HEK293 (cell line): ENCODE measurements at regions not wholly inside any gene's neighbourhood (a gene's known extent, or its start where the extent isn't known, plus 50 kb on each side); places are given as distances from the start of the nearest gene placed in this dataset.

Source experiments
- OVOL3 ChIP-seq: fragments of 450-650 bp; formaldehyde crosslinking; IDR thresholded peaks from 2 replicates; pipeline ENCODE4 v1.5.1; 2016; ENCODE audit warnings: missing biosample characterization, missing genetic modification characterization
- YY1 ChIP-seq: fragments of 450-650 bp; formaldehyde crosslinking; IDR thresholded peaks from 2 replicates; pipeline ENCODE4 v1.5.1; 2018; ENCODE audit warnings: missing biosample characterization, missing genetic modification characterization
- ZFP37 ChIP-seq: fragments of 450-650 bp; formaldehyde crosslinking; IDR thresholded peaks from 2 replicates; pipeline ENCODE4 v1.5.1; 2016; ENCODE audit warnings: missing biosample characterization, missing genetic modification characterization
- ZNF585B ChIP-seq: fragments of 450-650 bp; formaldehyde crosslinking; IDR thresholded peaks from 2 replicates; pipeline ENCODE4 v1.5.1; 2016; ENCODE audit warnings: missing biosample characterization, missing genetic modification characterization
- ZNF776 ChIP-seq: fragments of 450-650 bp; formaldehyde crosslinking; IDR thresholded peaks from 2 replicates; pipeline ENCODE4 v1.5.0; 2017; ENCODE audit warnings: missing biosample characterization, missing genetic modification characterization, borderline replicate concordance
- TF ChIP-seq, protein P1 (sequence below): fragments of 450-650 bp; formaldehyde crosslinking; IDR thresholded peaks from 2 replicates; pipeline ENCODE4 v1.5.1; 2016; ENCODE audit warnings: missing biosample characterization, missing genetic modification characterization
- TF ChIP-seq, protein P2 (sequence below): fragments of 450-650 bp; formaldehyde crosslinking; IDR thresholded peaks from 2 replicates; pipeline ENCODE4 v1.5.1; 2016; ENCODE audit warnings: missing biosample characterization, missing genetic modification characterization
- TF ChIP-seq, protein P3 (sequence below): fragments of 450-650 bp; formaldehyde crosslinking; IDR thresholded peaks from 2 replicates; pipeline ENCODE4 v1.5.1; 2016; ENCODE audit warnings: missing biosample characterization, missing genetic modification characterization, low read depth
- TF ChIP-seq, protein P4 (sequence below): fragments of 450-650 bp; formaldehyde crosslinking; IDR thresholded peaks from 2 replicates; pipeline ENCODE4 v1.5.1; 2016; ENCODE audit warnings: missing biosample characterization, missing genetic modification characterization
- TF ChIP-seq, protein P5 (sequence below): fragments of 450-650 bp; formaldehyde crosslinking; IDR thresholded peaks from 2 replicates; pipeline ENCODE4 v1.5.1; 2016; ENCODE audit warnings: missing biosample characterization, missing genetic modification characterization

DNA sequence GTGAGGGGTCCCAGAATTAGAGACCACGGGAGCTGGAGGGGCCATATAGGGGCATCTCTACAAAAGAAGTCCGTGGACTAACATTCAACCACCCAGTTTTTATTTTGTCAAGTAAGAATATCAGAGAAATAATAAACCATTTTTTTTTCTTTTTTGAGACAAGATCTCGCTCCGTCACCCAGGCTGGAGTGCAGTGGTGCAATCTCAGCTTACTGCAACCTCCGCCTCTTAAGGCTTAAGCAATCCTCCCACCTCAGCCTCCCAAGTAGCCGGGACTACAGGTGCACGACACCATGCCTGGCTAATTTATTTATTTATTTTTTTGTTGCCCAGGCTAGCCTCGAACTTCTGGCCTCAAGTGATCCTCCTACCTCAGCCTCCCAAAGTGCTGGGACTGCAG, 82.7 kb downstream of the ZFP36L2 start:
- no peak for TF ChIP-seq YY1
- TF ChIP-seq, protein P1, sequence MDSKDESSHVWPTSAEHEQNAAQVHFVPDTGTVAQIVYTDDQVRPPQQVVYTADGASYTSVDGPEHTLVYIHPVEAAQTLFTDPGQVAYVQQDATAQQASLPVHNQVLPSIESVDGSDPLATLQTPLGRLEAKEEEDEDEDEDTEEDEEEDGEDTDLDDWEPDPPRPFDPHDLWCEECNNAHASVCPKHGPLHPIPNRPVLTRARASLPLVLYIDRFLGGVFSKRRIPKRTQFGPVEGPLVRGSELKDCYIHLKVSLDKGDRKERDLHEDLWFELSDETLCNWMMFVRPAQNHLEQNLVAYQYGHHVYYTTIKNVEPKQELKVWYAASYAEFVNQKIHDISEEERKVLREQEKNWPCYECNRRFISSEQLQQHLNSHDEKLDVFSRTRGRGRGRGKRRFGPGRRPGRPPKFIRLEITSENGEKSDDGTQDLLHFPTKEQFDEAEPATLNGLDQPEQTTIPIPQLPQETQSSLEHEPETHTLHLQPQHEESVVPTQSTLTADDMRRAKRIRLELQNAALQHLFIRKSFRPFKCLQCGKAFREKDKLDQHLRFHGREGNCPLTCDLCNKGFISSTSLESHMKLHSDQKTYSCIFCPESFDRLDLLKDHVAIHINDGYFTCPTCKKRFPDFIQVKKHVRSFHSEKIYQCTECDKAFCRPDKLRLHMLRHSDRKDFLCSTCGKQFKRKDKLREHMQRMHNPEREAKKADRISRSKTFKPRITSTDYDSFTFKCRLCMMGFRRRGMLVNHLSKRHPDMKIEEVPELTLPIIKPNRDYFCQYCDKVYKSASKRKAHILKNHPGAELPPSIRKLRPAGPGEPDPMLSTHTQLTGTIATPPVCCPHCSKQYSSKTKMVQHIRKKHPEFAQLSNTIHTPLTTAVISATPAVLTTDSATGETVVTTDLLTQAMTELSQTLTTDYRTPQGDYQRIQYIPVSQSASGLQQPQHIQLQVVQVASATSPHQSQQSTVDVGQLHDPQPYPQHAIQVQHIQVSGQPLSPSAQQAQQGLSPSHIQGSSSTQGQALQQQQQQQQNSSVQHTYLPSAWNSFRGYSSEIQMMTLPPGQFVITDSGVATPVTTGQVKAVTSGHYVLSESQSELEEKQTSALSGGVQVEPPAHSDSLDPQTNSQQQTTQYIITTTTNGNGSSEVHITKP (tag by site-specific recombination): no peak
- no peak for TF ChIP-seq ZFP37 (tag by site-specific recombination)
- TF ChIP-seq, protein P2, sequence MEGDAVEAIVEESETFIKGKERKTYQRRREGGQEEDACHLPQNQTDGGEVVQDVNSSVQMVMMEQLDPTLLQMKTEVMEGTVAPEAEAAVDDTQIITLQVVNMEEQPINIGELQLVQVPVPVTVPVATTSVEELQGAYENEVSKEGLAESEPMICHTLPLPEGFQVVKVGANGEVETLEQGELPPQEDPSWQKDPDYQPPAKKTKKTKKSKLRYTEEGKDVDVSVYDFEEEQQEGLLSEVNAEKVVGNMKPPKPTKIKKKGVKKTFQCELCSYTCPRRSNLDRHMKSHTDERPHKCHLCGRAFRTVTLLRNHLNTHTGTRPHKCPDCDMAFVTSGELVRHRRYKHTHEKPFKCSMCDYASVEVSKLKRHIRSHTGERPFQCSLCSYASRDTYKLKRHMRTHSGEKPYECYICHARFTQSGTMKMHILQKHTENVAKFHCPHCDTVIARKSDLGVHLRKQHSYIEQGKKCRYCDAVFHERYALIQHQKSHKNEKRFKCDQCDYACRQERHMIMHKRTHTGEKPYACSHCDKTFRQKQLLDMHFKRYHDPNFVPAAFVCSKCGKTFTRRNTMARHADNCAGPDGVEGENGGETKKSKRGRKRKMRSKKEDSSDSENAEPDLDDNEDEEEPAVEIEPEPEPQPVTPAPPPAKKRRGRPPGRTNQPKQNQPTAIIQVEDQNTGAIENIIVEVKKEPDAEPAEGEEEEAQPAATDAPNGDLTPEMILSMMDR: no peak
- no peak for TF ChIP-seq ZNF585B
- TF ChIP-seq OVOL3 (tag by site-specific recombination): no peak
- TF ChIP-seq, protein P3, sequence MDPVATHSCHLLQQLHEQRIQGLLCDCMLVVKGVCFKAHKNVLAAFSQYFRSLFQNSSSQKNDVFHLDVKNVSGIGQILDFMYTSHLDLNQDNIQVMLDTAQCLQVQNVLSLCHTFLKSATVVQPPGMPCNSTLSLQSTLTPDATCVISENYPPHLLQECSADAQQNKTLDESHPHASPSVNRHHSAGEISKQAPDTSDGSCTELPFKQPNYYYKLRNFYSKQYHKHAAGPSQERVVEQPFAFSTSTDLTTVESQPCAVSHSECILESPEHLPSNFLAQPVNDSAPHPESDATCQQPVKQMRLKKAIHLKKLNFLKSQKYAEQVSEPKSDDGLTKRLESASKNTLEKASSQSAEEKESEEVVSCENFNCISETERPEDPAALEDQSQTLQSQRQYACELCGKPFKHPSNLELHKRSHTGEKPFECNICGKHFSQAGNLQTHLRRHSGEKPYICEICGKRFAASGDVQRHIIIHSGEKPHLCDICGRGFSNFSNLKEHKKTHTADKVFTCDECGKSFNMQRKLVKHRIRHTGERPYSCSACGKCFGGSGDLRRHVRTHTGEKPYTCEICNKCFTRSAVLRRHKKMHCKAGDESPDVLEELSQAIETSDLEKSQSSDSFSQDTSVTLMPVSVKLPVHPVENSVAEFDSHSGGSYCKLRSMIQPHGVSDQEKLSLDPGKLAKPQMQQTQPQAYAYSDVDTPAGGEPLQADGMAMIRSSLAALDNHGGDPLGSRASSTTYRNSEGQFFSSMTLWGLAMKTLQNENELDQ (tag by site-specific recombination): no peak
- TF ChIP-seq, protein P4, sequence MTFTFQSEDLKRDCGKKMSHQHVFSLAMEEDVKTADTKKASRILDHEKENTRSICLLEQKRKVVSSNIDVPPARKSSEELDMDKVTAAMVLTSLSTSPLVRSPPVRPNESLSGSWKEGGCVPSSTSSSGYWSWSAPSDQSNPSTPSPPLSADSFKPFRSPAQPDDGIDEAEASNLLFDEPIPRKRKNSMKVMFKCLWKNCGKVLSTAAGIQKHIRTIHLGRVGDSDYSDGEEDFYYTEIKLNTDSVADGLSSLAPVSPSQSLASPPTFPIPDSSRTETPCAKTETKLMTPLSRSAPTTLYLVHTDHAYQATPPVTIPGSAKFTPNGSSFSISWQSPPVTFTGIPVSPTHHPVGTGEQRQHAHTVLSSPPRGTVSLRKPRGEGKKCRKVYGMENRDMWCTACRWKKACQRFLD (tag by site-specific recombination): no peak
- TF ChIP-seq ZNF776 (tag by site-specific recombination): no peak
- TF ChIP-seq, protein P5, sequence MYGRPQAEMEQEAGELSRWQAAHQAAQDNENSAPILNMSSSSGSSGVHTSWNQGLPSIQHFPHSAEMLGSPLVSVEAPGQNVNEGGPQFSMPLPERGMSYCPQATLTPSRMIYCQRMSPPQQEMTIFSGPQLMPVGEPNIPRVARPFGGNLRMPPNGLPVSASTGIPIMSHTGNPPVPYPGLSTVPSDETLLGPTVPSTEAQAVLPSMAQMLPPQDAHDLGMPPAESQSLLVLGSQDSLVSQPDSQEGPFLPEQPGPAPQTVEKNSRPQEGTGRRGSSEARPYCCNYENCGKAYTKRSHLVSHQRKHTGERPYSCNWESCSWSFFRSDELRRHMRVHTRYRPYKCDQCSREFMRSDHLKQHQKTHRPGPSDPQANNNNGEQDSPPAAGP (tag by site-specific recombination): no peak
